BJ (cell line): ENCODE measurements at regions not wholly inside any gene's neighbourhood (a gene's known extent, or its start where the extent isn't known, plus 50 kb on each side); places are given as distances from the start of the nearest gene placed in this dataset.

Experiments used
- CTCF ChIA-PET: fragments of 350-600 bp; formaldehyde crosslinking; extraction: SDS; loops from one replicate; lab custom pipeline; 2021; ENCODE audit warnings: antibody characterized with exemption, inconsistent platforms; lab: Yijun Ruan, JAX
- POLR2A ChIA-PET: fragments of 300-600 bp; sonication (Branson Sonifier 250); formaldehyde crosslinking; extraction: SDS; loops from one replicate; lab custom pipeline; 2021; ENCODE audit warnings: antibody characterized with exemption; lab: Charles Lee
- DNase-seq: peaks from one replicate; pipeline ENCODE4 v3.0.0-alpha.2; 2011; ENCODE audit warnings: low read depth
- H3K27me3 ChIP-seq: 2 replicates; pipeline ENCODE4 v1.6.0; 2011; ENCODE audit warnings: low read length; ENCODE audit not compliant: control insufficient read depth, insufficient read depth
- H3K36me3 ChIP-seq: 2 replicates; pipeline ENCODE4 v1.5.1; 2011; ENCODE audit warnings: low read length; ENCODE audit not compliant: control insufficient read depth, insufficient read depth
- H3K4me3 ChIP-seq: 2 replicates; pipeline ENCODE4 v1.5.1; 2011; ENCODE audit warnings: low read depth, mild to moderate bottlenecking, control low read depth, low read length
- CTCF ChIP-seq: IDR thresholded peaks from 2 replicates; pipeline ENCODE4 v1.5.1; 2011; ENCODE audit warnings: low read depth, mild to moderate bottlenecking, control low read depth, inconsistent platforms, low read length, moderate library complexity; ENCODE audit not compliant: insufficient read depth

GRCh38 chr1:4119516-4120220, 219.6 kb upstream of the C1orf174 start:
- Histone ChIP-seq H3K4me3 (no peak overlapping the region), H3K27me3 (no peaks in the 10 kb centered on the region), H3K36me3 (no peaks in the 10 kb centered on the region)
- TF ChIP-seq CTCF, result no peak
- POLR2A ChIA-PET, result no interaction called here
- DNase-seq, result no peak
- CTCF ChIA-PET, result no interaction called here

DNA sequence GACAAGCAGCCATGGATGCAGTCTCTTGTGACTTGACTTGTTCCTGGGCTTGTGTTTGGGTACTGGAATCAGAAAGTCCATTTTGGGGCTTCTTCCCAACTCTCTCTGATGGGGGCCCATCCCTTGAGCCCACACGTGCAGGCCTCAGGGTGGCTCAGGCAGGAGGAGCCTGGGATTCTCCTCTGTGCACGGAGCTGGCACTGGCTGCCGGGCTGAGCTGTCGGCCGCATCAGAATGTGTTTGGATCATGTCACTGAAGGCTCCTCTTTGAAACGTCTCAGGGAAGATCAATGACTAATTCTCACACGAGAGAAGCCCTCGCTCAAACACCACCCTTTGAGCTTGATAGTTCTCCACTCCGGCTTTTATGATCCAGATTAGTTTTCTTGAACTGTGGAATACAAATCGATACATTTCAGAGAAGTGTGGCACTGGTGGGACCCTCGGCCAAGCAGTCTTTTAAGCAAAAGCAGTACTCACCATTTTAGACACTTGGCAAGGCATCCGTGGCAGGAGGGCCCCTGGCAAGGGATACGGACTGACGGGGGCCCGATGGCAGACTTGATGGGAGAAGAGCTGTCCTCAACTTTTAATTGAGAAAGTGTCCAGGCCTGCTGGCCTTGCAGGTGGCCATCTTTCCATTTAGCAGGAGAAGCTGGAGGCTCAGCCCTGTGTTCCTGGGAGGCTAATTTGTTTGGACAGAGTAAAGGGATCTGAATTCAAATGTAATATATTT, 220.7 kb upstream of the C1orf174 start:
- Histone ChIP-seq H3K36me3 (no peaks in the 10 kb centered on the region), H3K4me3 (no peak overlapping the region), H3K27me3 (no peaks in the 10 kb centered on the region)
- ChIA-PET CTCF (no interaction called here), POLR2A (no interaction called here)
- DNase-seq, result no peak
- TF ChIP-seq CTCF, result no peak

- TF ChIP-seq CTCF, result no peak
- ChIA-PET POLR2A (no interaction called here), CTCF (no interaction called here)
- Histone ChIP-seq H3K36me3 (no peaks in the 10 kb centered on the region), H3K4me3 (no peak overlapping the region), H3K27me3 (no peaks in the 10 kb centered on the region)
- DNase-seq, result no peak
These were observed 221.2 kb upstream of the C1orf174 start for GRCh38 chr1:4121293-4121684.

DNA sequence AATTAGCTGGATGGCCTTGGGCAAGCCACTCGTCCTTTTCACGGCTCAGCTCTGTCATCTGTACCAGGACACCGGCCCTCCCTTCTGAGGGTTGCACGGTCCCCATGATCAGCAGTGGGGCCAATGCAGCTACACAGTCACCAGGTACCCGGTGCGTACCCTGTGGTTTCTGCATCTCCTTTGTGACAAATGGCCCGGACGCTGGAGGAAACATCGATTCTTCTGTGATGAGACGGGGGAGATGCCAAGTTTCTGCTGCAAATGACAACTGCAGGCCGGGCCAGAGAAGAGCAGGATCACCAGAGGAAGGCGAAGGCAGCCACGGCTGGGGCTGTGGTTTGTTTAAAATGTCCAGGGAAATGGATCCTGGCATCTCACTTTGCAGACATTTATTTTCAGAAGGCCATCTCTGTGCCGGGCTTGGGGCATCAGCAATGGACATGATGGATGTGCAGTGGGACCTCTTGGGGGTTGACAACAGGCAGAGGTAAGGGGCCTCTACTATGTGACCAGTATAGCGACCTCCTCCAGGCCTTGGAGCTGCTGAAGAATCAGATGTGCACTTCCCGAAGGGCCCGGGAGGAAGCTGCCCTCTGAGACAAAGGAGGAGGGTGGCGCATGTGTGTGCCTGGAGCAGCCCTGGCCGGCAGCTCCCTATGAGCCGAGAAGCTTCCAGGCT, 221.9 kb upstream of the C1orf174 start:
- POLR2A ChIA-PET, result no interaction called here

More for the DNA sequence above, 221.9 kb upstream of the C1orf174 start:
- H3K27me3 ChIP-seq, result no peaks in the 10 kb centered on the region
- H3K36me3 ChIP-seq, result no peaks in the 10 kb centered on the region
- DNase-seq, result no peak
- CTCF ChIA-PET, result no interaction called here
- no peak overlapping the region for H3K4me3 ChIP-seq
- TF ChIP-seq CTCF, result no peak
